HG03469 (cell line): ENCODE measurements at regions not wholly inside any gene's neighbourhood (a gene's known extent, or its start where the extent isn't known, plus 50 kb on each side); places are given as distances from the start of the nearest gene placed in this dataset.

Experiments
- ATAC-seq: cut with Tn5 transposase; IDR thresholded peaks from one replicate; pipeline ENCODE4 v1.9.1; 2021; ENCODE audit warnings: mild to moderate bottlenecking, moderate library complexity, moderate number of reproducible peaks; ENCODE audit not compliant: unreplicated experiment

GRCh38 chr5:144103611-144104485, 66.6 kb downstream of the YIPF5 start:
- no peak for ATAC-seq

GRCh38 chr5:144105371-144105770, 65.1 kb downstream of the YIPF5 start:
- no peak for ATAC-seq

DNA sequence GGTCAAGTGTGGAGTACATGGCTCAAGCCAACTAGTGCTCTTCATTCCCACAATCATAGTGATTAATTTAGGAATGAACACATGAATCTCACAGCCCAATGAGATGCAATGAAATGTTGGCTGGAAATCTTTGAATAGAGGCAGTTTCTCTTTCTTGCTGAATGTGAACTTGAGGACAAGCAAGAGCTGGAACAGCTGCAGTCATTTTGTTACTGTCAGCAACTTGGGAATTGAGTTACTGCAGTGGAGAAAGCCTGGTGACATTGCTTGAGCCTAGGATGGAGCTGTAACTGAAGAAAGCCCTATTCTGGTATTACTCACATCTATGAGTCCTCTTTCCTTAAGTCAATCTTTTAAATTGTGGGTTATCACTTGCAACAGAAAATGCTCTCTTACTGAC, 62.3 kb downstream of the YIPF5 start:
- ATAC-seq: no peak
